ENCODE measurements at regions not wholly inside any gene's neighbourhood (a gene's known extent, or its start where the extent isn't known, plus 50 kb on each side); places are given as distances from the start of the nearest gene placed in this dataset.

DNA sequence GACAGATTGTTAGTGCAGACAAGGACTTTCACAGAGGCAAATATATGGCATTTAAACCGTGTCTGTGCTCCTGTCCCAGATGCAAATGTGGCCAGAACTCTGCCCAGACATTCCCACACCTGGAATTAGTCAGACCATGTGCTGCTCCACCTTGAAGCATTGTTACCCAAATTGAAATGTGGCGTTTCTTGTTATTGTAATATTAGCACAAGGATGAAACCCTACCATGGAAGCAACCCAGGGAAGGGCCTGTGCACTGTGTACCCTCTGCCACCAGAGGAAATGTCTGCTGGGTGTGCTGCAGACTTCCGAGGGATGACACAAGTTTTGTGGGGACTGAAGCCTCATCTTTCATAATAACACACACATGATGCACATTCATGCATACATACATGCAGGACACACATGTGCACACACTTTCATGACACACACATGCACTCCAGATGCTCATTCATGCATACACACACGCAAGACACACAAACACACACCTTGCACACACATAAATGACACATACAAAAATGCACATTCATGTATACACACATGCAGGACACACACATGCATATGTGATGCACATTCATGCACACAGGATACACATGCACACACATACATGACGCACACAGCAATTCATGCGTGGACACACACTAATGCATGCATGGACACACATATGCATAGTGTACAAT lies 133.2 kb upstream of the SNTG2 start:
- H3K4me1 Mint-ChIP-seq, result no peaks in the 10 kb centered on the region
- no peaks in the 10 kb centered on the region for H3K27me3 ChIP-seq (ENCODE audit: control insufficient read depth, insufficient read depth, low read length, poor library complexity, severe bottlenecking)
- H3K9me3 ChIP-seq (ENCODE audit: control insufficient read depth, low read length), result no peaks in the 10 kb centered on the region
- no peak overlapping the region for H3K27ac ChIP-seq (ENCODE audit: low read depth, low read length)
- H3K4me3 ChIP-seq (ENCODE audit: low read length), result no peak overlapping the region
- H3K4me3 Mint-ChIP-seq, result no peak overlapping the region
- H3K36me3 Mint-ChIP-seq (ENCODE audit: low read depth), result no peaks in the 10 kb centered on the region
- H3K27me3 Mint-ChIP-seq (ENCODE audit: insufficient read depth), result no peaks in the 10 kb centered on the region
- no peaks in the 10 kb centered on the region for H3K36me3 ChIP-seq (ENCODE audit: control insufficient read depth, insufficient read depth, low read length)
- no peak for DNase-seq
- no peak for TF ChIP-seq CTCF (conservative IDR thresholded peaks at IDR 0.05)
- H3K4me1 ChIP-seq (ENCODE audit: control insufficient read depth, insufficient read depth, low read length), result no peaks in the 10 kb centered on the region
- no peak overlapping the region for H3K9ac ChIP-seq (ENCODE audit: extremely low read depth, low read length, poor library complexity, severe bottlenecking)
- WGBS, 2 experiments (ENCODE audit: insufficient coverage in 1 of 2, insufficient read length in 1 of 2), result 88% methylated on average over 5 to 6 of the region's 6 CpGs
- H3K9me3 Mint-ChIP-seq, result no peaks in the 10 kb centered on the region
- H3K27ac Mint-ChIP-seq, result no peak overlapping the region

DNA sequence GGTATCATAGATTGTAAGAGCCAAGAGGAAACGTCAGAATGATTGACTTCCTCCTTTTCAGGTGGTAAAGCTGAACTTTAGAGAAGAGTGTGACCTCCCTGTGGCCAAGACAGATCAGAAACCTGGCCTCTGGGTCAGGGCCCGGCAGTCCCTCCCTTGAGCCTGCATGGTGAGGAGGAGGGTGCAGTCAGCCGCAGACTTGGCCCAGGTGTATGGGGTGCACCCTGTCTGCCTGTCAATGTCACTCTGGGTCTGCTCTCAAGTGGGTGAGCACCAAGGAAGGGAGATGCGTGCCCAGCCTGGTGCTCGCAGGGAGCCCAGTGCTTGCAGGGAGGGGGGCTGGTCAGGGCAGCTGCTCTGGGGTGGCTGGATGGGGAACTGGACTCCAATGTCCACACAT lies 134.4 kb upstream of the SNTG2 start:
- H3K4me3 Mint-ChIP-seq, result no peak overlapping the region
- no peaks in the 10 kb centered on the region for H3K27me3 ChIP-seq (ENCODE audit: control insufficient read depth, insufficient read depth, low read length, poor library complexity, severe bottlenecking)
- H3K4me3 ChIP-seq (ENCODE audit: low read length), result no peak overlapping the region
- no peak overlapping the region for H3K9ac ChIP-seq (ENCODE audit: extremely low read depth, low read length, poor library complexity, severe bottlenecking)
- no peaks in the 10 kb centered on the region for H3K36me3 ChIP-seq (ENCODE audit: control insufficient read depth, insufficient read depth, low read length)
- no peaks in the 10 kb centered on the region for H3K4me1 ChIP-seq (ENCODE audit: control insufficient read depth, insufficient read depth, low read length)
- peaks cover 1% of the 10 kb centered on the region for H3K9me3 Mint-ChIP-seq
- no peak for TF ChIP-seq CTCF (conservative IDR thresholded peaks at IDR 0.05)
- H3K4me1 Mint-ChIP-seq, result no peaks in the 10 kb centered on the region
- H3K27ac Mint-ChIP-seq, result no peak overlapping the region
- H3K9me3 ChIP-seq (ENCODE audit: control insufficient read depth, low read length), result peaks cover 1% of the 10 kb centered on the region
- no peaks in the 10 kb centered on the region for H3K36me3 Mint-ChIP-seq (ENCODE audit: low read depth)
- no peaks in the 10 kb centered on the region for H3K27me3 Mint-ChIP-seq (ENCODE audit: insufficient read depth)
- 91 to 100% methylated on average over 1 to 5 of the region's 5 CpGs for WGBS, 2 experiments (ENCODE audit: insufficient coverage in 1 of 2, insufficient read length in 1 of 2)
- DNase-seq, result no peak
- H3K27ac ChIP-seq (ENCODE audit: low read depth, low read length), result no peak overlapping the region

GRCh38 chr2:810397-810796 lies 133.2 kb upstream of the TMEM18 start:
- H3K27me3 ChIP-seq (ENCODE audit: control insufficient read depth, insufficient read depth, low read length, poor library complexity, severe bottlenecking), result no peaks in the 10 kb centered on the region
- H3K36me3 Mint-ChIP-seq (ENCODE audit: low read depth), result no peaks in the 10 kb centered on the region
- 40 to 83% methylated on average over 1 of the region's 1 CpG for WGBS, 2 experiments (ENCODE audit: insufficient coverage in 1 of 2, insufficient read length in 1 of 2)
- peaks cover 4% of the 10 kb centered on the region for H3K9me3 Mint-ChIP-seq
- no peak overlapping the region for H3K27ac ChIP-seq (ENCODE audit: low read depth, low read length)
- no peaks in the 10 kb centered on the region for H3K4me1 Mint-ChIP-seq
- no peak for DNase-seq
- H3K36me3 ChIP-seq (ENCODE audit: control insufficient read depth, insufficient read depth, low read length), result no peaks in the 10 kb centered on the region
- no peak overlapping the region for H3K4me3 Mint-ChIP-seq
- H3K27ac Mint-ChIP-seq, result no peak overlapping the region
- H3K9ac ChIP-seq (ENCODE audit: extremely low read depth, low read length, poor library complexity, severe bottlenecking), result no peak overlapping the region
- peaks cover 2% of the 10 kb centered on the region for H3K4me1 ChIP-seq (ENCODE audit: control insufficient read depth, insufficient read depth, low read length)
- H3K4me3 ChIP-seq (ENCODE audit: low read length), result no peak overlapping the region
- peaks cover 5% of the 10 kb centered on the region for H3K9me3 ChIP-seq (ENCODE audit: control insufficient read depth, low read length)
- peaks cover 1% of the 10 kb centered on the region for H3K27me3 Mint-ChIP-seq (ENCODE audit: insufficient read depth)
- no peak for TF ChIP-seq CTCF (conservative IDR thresholded peaks at IDR 0.05)

All from endodermal cell (in vitro differentiated cells).